NCI-H82 treated with DMSO at 0.1 percent for 48 hours (cell line): ENCODE measurements at regions not wholly inside any gene's neighbourhood (a gene's known extent, or its start where the extent isn't known, plus 50 kb on each side); places are given as distances from the start of the nearest gene placed in this dataset.
A peak's percentile ranks its signal among the peaks of the same experiment; 100 is the strongest.
"Not testable (repeated sequence)": the region's sequence is repeated elsewhere in the genome, so short reads cannot be mapped to it uniquely, and the experiment has no call there.

Source experiments
- DNase-seq: peaks from one replicate; lab custom pipeline; 2025; ENCODE audit not compliant: unreplicated experiment; lab: John Stamatoyannopoulos, UW

DNA sequence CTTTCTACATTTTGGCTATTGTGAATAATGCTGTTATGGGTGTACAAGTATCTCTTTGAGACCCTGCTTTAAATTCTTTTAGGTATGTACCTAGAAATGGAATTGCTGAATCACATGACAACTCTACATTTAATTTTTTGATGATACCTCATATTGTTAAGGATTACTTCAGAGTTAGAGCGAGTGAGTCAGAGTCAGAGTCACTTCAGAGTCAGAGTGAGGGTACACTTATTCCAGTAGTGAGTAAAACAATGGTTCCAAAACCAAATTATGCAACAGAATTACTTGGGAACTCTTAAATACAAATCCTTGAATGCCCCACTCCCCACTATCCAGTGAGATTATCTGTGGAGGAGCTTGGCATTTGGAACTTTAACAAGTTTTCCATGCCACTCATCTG, 50.3 kb upstream of the SNRK start:
- no peak for DNase-seq

DNA sequence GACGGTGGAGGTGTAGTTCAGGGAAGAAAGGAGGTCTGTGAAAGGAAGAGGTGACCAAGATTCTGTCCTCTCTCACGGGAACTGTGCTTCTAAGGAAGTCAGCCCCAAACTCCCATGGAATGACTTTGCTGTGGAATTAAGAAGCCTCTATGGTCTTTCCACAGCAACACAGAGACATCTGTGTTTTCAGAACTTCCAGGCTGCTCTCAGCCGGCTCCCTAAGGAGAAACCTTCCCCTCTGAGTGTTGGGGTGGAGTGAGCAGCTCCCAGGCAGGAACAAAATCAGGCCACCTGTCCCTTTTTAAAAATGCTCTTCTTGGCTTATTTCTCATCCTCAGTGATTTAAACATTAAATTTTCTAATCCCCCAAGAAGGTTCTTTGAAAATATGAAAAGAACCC, 53.3 kb upstream of the SNRK start:
- no peak for DNase-seq

DNA sequence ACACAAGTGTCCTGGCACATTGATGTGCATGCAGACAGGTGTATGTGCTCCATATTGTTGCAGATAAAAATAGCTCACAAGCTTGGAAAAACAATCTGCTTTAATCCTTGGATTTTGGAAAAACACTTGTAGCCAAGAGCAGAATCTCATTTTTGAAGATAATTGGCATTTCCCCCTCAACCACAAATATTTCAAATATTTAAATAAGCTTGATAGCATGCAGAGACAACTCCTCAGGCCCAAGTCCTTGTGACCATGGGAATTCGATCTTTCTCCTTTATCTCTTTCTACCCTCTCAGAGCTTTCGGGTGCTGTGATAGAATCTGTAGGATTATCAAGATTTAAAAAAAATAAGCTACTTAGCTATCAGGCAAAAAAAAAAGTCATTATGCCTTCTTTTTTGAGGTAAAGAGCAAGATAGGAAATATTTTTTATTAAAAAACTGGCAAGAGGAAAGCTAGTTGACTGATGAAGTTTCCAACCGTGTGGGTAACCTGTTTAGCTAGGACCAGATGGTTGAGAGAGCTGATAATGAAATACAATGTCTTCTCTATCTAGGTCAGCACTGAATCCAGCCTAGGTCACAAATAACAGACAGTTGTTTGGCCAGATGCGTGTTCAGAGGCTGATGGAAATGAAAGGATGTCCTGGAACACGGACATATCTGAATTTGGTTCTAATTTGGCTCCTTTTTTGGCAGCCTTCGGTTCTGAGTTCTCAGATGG, 54.9 kb upstream of the SNRK start:
- DNase-seq = no peak

DNA sequence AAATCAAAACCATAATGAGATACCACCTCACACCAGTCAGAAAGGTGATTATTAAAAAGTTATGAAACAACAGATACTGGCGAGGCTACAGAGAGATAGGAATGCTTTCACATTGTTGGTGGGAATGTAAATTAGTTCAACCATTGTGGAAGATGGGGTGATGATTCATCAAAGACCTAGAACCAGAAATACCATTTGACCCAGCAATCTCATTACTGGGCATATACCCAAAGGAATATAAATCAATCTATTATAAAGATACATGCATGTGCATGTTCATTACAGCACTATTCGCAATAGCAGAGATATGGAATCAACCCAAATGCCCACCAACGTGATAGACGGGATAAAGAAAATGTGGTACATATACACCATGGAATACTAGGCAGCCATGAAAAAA, 56.5 kb upstream of the SNRK start:
- DNase-seq = not testable (repeated sequence)

DNA sequence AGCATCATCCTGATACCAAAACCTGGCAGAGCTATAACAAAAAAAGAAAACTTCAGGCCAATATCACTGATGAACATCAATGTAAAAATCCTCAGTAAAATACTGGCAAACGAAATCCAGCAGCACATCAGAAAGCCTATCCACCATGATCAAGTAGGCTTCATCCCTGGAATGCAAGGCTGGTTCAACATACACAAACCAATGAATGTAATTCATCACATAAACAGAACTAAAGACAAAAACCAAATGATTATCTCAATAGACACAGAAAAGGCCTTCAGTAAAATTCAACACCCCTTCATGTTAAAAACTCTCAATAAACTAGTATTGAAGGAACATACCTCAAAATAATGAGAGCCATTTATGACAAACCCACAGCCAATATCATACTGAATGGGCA, 58.7 kb upstream of the SNRK start:
- DNase-seq = not testable (repeated sequence)

DNA sequence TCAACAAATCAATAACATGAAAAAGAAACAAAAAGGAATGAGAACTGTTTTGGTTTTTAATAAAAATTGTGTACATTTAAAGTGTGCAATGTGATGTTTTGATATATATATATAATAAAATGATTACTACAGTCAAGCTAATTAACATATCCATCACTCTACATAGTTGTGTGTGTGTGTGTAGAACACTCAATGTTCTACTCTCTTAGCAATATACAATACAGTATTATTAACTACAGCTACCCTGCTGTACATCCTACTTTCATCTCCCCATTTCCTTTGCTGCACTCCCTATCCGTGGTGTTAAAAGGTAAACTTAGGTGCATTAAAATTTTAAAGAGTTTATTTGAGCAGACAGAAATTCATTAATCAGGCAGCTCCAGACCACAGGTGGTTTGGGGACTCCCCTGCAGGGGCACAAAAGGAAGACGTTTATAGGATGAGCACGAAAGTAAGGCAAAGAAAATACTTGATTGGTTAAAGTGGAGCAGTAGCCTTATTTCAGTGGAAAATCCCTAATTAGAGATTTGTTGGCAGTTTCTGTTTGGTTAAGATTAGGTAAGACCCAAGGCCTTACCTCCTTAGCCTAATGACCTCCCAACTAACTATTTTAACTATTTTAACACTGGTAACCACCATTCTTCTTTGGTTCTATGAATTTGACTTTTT, 61.8 kb upstream of the SNRK start:
- DNase-seq = no peak

DNA sequence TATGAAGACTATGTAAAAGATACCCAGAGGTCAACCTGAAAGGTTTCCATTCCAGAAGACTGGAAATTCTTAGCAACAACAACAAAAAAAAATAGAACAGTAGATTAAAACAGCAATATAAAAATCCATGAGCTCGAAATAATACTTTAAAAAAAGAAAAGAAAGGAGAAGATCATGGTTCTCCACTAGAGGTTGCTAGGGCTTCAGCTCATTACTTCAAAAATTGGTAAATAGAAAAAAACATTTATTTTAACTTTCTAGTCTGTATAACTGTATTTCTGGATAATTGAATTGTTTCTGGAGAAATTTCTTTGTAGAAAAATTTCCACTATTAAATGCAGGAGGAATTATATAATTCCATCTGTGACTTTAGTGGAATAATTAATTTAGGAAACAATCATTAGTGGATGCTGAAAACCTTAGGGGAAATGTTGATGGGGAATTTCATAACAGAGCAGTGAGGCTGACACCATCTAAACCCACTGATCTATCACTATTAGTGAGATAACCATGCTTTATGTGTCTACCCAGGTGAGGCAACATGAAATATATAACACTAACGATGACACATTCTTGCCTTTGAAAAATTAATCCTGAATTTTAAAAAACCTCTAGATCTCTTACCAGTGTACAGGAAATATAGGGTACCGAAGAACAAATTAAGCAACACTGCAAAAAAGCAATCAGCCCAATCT, 62.5 kb upstream of the SNRK start:
- DNase-seq = no peak

DNA sequence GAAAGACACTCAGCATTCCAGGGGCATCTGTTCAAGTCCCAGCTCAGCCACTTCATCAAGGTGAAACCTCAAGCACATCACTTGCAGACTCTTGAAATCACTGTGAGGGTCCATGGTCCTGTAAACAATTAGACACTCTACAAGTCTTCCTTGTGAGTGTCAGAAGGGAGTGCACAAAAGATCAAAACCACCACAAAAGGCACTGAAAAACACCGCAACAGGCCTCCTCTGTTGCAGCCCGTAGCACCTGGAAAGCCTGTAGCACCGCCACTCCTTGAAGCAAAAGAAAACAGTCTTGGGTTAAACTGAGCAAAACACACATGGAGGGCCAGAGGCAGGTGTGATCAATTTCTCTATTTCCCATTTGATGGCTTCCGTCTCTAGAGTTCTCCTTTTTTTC, 63.8 kb upstream of the SNRK start:
- DNase-seq = no peak

DNA sequence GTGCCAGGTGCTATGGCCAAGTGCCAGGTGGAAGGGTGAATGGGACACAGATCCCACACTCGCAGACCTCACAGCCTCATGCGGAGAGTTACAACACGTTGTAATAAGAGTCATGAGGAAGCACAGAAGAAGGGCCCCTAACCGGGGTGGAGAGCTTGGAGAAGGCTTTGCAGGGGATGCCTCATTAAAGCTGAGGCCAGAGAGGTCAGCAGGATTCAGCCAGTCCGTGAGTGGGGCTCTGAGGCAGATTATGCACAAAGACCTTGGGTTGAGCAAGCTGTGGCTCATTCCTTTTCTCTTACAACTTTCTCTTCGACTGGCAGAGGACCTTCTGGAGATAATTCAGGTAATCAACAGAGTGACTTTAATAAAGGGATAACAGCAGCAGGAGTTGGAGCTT, 65.3 kb upstream of the SNRK start:
- DNase-seq = no peak

DNA sequence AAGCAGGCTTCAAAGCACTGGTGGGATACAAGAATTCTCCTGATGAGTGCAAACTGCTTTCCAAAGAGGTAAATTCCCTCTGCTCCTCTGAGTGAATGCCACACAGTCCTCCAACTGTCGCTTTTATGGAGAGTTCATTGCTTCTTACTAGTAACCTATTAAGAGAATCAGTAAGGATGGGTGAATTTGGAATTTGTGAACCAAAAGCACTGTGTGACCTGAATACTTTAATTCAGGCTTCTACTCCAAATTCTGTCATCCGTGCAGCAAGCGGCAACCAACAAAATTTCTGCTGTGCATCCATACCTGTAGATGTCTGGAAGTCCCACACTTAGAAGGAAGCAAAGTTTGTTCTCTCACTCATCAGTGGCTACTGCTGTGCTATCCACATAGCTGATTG, 66.7 kb upstream of the SNRK start:
- DNase-seq = no peak

DNA sequence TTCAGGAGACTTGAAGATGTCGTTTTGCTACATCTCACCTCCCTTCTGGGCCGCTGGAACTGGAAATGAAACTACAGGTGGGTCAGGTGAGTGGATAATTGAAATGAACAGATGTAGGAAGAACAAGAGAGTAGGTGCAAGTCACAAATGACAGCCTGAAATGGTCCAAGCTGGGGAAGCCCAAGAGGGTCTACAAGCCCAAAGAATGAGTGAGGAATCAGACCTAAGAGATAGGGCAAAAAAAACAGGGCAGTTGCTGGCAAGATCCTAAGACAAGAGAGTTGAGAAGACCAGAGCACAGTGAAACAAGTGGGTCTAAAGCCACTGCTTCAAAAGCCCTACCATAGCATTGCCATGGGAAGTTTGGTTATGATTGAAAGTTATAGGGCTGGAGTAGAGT, 67.4 kb upstream of the SNRK start:
- no peak for DNase-seq

DNA sequence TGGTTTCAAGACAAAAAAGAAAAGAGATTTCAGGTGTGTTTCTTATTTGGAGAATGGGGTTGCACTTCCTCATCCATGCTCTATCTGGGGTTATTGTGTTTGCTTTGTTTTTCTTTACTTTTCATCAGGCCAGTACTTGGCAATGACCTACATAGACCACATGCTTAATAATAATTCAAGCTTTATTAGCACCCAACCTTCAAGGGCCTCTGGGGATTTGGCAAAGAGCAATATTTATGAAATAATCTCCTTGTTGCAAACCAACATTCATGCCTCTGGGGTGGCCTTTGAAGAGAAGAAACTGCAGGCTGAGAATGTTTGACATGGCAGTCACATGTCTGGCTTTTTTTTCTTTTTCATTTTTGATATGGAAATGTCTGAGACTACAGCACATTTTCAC, 68.2 kb upstream of the SNRK start:
- DNase-seq = no peak

DNA sequence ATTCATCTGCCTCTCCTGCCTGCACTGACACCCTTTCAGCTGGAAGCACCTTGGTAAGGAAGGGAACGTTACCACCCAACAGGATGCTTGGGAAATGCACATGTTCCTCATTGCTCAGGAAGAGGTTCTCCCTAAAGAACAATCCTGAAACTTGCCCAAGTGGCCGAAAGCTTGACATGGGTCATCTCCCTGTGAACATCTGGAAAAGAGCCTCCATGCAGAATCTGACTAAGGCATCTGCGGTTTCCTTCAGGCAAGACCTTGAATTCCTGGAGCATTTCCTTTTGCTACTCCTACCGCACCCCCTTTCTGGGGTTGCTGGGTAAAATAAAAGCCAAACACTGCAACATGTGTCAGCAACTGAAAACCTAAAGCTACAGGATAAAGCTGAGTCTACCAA, 68.7 kb upstream of the SNRK start:
- no peak for DNase-seq

DNA sequence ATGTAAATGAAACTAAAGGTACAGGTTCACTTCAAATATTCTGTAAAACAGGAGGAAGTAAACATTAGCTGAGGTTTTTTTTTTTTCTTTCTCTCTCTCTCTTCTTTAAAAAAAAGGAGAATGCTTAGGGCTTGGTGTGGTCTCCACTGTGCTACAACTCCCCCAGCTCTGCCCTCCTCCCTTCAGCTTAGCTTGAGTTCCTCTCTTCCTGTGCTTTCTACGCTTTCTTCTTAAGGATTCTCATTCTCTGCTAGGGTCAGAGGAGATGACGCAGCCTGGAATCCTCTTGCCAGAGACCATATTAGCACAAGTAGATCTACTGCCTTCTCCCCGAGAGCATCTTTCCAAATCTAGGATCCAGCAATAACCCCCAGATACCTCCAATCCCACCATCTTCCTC, 69.1 kb upstream of the SNRK start:
- DNase-seq = no peak

DNA sequence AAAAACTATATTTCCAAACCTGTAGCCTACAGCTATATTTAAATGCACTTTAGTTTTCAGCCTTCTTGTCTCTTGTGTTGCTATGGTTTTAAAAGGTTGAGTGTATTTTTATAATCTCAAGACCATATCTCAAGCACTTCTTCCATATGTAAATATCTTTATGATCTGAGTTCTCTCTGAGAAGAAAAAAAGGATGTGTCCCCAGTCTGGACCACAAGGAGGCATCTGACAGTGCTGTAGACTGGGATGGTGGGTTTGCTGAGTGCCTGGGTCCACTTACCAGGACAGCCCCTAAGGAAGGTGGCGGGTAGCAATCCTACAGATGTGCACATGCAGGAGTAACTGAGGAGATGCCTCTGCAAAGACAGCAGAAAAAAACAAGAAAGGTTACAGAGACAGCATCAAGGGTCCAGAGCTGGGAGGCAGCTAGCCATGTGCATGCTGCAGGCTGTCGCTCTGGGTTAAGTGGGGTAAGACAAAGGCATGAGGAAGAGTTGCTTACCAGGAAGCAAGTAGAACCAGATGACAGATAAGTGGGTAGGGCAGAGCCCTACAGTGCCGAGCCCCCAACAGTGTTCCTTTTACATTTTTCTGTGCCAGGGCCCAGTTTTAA, 70.6 kb upstream of the SNRK start:
- DNase-seq = no peak

DNA sequence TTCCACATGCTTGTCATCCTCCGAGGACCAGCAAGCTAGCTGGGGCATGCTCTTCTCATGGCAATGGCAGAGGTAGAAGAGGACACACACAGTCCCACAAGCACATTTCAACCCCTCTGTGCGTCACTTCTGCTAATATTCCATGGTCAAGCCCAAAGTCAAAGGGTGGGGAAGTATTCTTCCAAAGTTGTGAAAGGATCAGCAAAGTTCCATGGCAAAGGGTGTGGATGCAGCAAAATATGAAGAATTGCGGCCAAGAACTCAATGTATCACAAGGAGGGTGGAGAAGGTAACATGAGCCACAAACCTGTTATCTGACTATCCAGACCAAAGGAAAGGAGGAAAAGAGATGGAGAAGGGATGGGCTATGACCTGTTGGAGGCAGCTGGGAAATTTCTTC, 71.2 kb upstream of the SNRK start:
- DNase-seq = no peak

DNA sequence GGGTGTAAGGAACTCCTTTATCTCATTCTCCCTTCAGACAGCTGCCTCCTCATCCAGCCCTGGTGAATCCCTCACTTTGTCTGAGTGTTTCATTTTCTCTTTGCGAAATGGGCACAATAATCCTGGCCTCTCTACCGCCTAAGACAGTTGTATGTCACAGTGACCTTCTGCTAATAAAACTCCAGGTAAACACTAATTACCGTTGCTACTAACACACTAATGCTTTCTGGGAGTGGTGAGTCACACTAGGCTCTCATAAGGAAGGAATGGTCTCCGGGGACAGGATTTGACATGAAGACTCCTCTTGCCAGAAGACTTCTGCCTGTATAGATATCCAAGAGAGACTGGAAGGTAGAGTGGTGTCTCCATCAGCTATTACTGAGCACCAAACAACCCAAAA, 71.7 kb upstream of the SNRK start:
- DNase-seq = no peak

DNA sequence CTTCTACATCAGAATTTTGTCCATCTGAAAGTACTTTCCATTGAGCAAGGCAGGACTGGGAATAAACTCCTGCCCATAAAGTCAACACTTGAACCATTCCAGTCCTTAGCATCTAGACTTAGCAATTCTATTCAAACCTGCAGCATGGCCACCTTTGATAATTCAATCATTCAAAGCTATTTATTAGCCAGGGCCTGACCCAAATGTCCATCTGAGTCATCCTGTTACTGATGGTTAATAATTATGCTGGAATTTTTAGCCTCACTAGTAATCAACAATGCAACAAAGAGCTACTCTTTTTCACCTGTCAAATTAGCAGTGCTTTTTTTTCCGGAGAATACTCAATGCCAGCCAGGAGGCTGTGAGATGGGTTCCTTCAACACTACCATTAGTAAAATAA, 72.7 kb upstream of the SNRK start:
- no peak for DNase-seq

DNA sequence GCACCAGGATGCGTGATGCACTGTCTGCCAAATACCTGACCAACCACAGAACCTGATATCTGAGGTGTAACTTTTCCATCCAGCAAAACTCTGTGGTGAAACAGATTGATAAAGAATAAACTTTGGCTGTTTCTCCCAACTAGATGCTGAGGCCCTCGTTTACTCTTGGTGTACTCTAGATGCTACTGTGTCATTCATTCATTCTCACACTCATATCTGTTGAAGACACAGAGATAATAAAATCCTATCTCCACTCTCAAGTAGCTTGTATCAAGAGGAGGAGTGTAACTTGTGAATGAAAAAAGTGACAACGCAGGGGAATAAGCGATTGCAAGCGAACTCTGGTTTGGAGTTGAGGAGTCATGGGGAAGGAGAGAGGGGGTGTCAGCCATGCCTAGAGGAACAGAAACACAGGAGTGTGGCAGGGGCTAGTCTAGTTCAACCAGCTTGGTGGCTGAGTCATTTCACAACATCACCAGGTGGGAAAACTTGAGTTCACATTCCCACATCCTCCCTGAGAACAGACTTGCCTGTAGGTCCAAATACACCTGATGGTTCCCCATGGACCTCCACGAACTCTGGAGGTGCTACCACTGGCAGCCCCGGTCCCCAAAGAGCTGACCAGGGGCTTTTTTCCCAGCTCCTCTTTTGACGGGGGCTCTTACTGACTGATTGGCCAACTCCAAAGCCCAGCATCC, 73.3 kb upstream of the SNRK start:
- DNase-seq = no peak

DNA sequence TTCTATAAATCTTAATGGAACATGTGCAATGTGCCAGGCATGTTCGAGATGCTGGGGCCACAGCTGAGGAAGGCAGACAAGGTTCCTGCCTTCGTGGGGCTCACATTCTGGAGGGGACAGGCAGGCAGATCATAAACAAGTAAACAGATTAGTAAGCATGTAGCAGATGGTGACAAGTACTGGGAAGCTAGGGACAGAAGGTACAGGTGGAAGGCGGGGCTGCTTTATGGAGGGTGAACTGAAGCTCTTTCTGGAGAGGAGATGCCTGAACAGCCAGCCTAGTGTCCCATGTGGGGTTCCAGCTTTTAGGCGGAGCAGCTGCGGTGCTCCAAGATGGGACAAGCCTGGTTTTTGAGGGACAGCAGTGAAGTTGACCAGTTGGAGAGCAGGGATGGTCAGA, 74.7 kb upstream of the SNRK start:
- DNase-seq = peak; percentile 94
